Neural progenitor cell (in vitro differentiated cells): ENCODE measurements at regions not wholly inside any gene's neighbourhood (a gene's known extent, or its start where the extent isn't known, plus 50 kb on each side); places are given as distances from the start of the nearest gene placed in this dataset.

Experiments used
- CTCF ChIP-seq: fragments of 200-600 bp; sonication (generic); IDR thresholded peaks from 2 replicates; pipeline ENCODE4 v1.5.1; 2017; ENCODE audit warnings: antibody characterized with exemption, mild to moderate bottlenecking
- EZH2 ChIP-seq: fragments of 200-600 bp; sonication (generic); IDR thresholded peaks from 2 replicates; pipeline ENCODE4 v1.6.1; 2017; ENCODE audit warnings: antibody characterized with exemption, mild to moderate bottlenecking, moderate library complexity
- EZH2phosphoT487 ChIP-seq: fragments of 200-600 bp; sonication (generic); IDR thresholded peaks from 2 replicates; pipeline ENCODE4 v1.6.1; 2017; ENCODE audit warnings: antibody characterized with exemption

GRCh38 chr5:160956051-160956450, 104.0 kb upstream of the ATP10B start:
- TF ChIP-seq CTCF, result no peak
- TF ChIP-seq EZH2, result no peak
- no peak for TF ChIP-seq EZH2phosphoT487
